ENCODE measurements at regions not wholly inside any gene's neighbourhood (a gene's known extent, or its start where the extent isn't known, plus 50 kb on each side); places are given as distances from the start of the nearest gene placed in this dataset.

DNA sequence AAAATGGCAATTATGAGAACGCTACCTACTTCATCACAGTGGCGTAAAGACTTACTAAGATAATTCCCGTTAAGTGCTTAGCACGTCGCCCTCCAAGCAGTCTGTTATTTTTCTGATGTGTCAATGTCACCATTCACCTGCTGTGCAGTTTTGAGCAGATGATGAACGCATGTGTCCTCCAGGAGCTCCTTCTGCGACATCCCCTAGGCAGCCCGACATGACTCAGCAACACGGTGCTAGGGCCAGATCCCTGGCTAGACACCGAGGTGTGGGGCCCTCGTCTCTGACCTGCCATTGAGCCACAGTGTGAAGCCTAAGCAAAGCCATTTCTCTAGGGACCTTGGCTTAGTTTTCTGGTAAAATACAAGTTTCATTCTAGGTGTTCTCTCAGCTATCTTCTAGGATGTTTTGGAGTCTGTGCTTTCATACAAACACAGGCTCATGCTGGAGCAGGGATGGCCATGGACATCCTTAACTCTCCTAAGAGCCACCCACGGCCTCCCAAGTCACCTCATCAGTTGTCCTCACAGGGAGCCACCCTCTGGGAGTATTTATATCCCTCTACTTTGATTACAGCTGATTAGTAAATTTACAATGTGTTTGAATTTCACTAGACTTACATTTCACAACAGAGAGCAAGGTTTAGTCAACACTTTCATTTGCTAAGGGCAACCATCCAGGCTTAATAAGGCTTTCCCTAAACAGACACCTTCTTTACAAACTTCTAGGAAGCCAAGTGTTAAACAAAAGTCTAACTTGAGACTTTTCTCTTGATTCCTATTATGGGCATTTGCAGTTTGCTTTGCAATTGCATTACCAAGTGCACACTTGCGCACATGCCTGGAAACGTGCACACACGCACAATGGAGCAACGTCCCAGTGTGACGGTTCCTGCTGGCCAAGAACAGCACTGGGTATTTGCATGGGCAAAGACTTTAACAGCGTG, 376.8 kb upstream of the ID2 start:
- no peaks in the 10 kb centered on the region for H3K36me3 ChIP-seq (ENCODE audit: control insufficient read depth in 2 of 2, insufficient read depth in 2 of 2, low read length in 2 of 2)
- no peak overlapping the region for H3K4me3 ChIP-seq (ENCODE audit: low read length in 2 of 2)
- H3K27me3 ChIP-seq (ENCODE audit: control insufficient read depth in 1 of 2, insufficient read depth in 2 of 2, low read length in 2 of 2): no peaks in the 10 kb centered on the region
- H3K9me3 ChIP-seq (ENCODE audit: control insufficient read depth in 2 of 2, low read length in 2 of 2): no peaks in the 10 kb centered on the region
- H3K9ac ChIP-seq (ENCODE audit: low read length in 2 of 2): no peak overlapping the region
- H3K27ac ChIP-seq (ENCODE audit: low read length): peak overlapping the region; percentile 12
- H3K4me1 ChIP-seq (ENCODE audit: control insufficient read depth, insufficient read depth, low read length): peaks cover 19% of the 10 kb centered on the region

DNA sequence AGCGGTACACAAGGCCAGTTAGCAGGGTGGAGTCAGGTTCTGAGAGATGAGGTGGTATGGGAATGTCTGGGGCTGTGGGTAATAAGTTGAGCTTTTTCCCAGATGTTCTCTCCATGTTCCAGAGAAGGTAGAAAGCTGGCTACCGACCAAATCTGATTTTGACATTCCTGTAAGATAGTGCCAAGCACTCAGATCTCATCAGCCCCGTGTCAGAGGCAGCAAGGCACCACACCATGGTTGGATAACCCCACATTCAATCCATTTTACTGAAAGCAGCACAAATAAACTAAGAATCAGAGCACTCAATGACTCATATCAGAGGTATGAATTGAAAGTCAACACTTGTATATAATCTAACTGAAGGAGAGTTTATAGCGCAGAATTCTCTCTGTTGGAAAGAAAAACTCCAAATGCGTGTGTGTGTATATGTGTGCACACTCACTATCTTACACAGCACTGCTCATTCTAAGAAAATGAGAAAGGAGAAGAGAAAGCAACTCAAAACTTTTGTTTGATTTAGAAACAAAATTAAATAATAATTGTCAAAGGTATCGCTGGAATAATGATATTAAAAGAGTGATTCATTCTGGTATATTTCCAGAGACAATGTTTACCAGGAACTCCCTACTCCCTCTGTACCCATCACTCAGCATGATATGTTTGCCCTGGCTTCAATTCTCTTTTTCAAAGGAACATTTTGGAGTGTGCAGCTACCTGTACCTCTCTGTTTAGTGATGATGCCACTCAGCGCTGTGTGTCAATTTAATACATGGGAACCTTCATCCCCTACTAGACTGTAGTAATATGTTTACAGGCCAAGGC, 375.1 kb upstream of the ID2 start:
- peaks cover 21% of the 10 kb centered on the region for H3K4me1 ChIP-seq (ENCODE audit: control insufficient read depth, insufficient read depth, low read length)

DNA sequence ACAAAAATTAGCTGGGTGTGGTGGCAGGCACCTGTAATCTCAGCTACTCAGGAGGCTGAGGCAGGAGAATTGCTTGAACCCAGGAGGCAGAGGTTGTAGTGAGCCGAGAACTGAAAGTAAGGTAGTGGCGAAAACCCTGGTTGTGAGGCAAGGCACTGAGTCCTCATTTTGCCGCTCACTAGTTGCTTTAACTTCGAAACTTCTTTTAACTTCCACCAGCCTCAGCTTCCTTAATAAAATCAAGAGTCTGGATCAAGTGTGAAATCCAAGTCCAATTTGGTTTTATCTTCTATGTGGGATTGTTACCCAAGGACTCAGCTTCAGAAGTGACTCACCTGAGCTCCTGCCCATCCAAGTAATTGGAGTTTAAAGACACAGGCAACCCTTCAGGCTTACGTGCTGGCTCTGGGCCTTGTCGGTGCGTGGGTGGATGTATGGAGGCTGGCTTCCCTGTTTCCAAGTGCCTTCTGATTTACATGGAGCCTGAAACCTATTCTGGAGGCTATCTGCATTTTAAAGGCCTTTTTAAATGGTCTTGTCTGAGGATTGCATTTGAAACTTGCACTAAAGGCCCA, 374.2 kb upstream of the ID2 start:
- Histone ChIP-seq H3K4me3 (ENCODE audit: low read length in 2 of 2) (no peak overlapping the region), H3K9ac (ENCODE audit: low read length in 2 of 2) (no peak overlapping the region), H3K27me3 (ENCODE audit: control insufficient read depth in 1 of 2, insufficient read depth in 2 of 2, low read length in 2 of 2) (no peaks in the 10 kb centered on the region), H3K9me3 (ENCODE audit: control insufficient read depth in 2 of 2, low read length in 2 of 2) (no peaks in the 10 kb centered on the region), H3K36me3 (ENCODE audit: control insufficient read depth in 2 of 2, insufficient read depth in 2 of 2, low read length in 2 of 2) (no peaks in the 10 kb centered on the region), H3K4me1 (ENCODE audit: control insufficient read depth, insufficient read depth, low read length) (peaks cover 13% of the 10 kb centered on the region), H3K27ac (ENCODE audit: low read length) (no peak overlapping the region)

More for the DNA sequence above, 375.1 kb upstream of the ID2 start:
- Histone ChIP-seq H3K9ac (ENCODE audit: low read length in 2 of 2) (no peak overlapping the region), H3K36me3 (ENCODE audit: control insufficient read depth in 2 of 2, insufficient read depth in 2 of 2, low read length in 2 of 2) (no peaks in the 10 kb centered on the region), H3K9me3 (ENCODE audit: control insufficient read depth in 2 of 2, low read length in 2 of 2) (no peaks in the 10 kb centered on the region), H3K4me3 (ENCODE audit: low read length in 2 of 2) (no peak overlapping the region), H3K27ac (ENCODE audit: low read length) (no peak overlapping the region), H3K27me3 (ENCODE audit: control insufficient read depth in 1 of 2, insufficient read depth in 2 of 2, low read length in 2 of 2) (no peaks in the 10 kb centered on the region)

DNA sequence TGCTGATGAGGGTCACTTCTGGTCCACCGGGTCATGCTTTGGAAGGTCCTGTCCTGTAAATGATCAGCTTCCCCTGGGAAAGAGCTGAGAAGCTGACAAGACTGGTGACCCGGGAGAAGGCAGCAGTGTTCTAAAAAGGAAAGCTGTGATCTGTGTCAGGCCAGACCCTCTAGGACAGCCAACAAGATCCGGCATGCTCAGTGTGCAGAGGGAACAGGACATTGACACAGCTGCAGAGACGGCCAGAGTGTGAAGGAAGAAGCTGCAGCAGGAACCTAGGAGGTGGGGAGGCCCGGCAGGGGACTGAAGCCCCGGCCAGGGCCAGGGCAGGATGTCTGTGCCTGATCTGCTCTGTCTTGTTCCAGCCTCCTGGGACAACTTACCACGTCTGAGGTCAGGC, 372.7 kb upstream of the ID2 start:
- Histone ChIP-seq H3K9ac (ENCODE audit: low read length in 2 of 2) (no peak overlapping the region), H3K4me1 (ENCODE audit: control insufficient read depth, insufficient read depth, low read length) (peaks cover 15% of the 10 kb centered on the region), H3K27ac (ENCODE audit: low read length) (no peak overlapping the region), H3K4me3 (ENCODE audit: low read length in 2 of 2) (no peak overlapping the region), H3K36me3 (ENCODE audit: control insufficient read depth in 2 of 2, insufficient read depth in 2 of 2, low read length in 2 of 2) (no peaks in the 10 kb centered on the region), H3K27me3 (ENCODE audit: control insufficient read depth in 1 of 2, insufficient read depth in 2 of 2, low read length in 2 of 2) (no peaks in the 10 kb centered on the region), H3K9me3 (ENCODE audit: control insufficient read depth in 2 of 2, low read length in 2 of 2) (no peaks in the 10 kb centered on the region)

DNA sequence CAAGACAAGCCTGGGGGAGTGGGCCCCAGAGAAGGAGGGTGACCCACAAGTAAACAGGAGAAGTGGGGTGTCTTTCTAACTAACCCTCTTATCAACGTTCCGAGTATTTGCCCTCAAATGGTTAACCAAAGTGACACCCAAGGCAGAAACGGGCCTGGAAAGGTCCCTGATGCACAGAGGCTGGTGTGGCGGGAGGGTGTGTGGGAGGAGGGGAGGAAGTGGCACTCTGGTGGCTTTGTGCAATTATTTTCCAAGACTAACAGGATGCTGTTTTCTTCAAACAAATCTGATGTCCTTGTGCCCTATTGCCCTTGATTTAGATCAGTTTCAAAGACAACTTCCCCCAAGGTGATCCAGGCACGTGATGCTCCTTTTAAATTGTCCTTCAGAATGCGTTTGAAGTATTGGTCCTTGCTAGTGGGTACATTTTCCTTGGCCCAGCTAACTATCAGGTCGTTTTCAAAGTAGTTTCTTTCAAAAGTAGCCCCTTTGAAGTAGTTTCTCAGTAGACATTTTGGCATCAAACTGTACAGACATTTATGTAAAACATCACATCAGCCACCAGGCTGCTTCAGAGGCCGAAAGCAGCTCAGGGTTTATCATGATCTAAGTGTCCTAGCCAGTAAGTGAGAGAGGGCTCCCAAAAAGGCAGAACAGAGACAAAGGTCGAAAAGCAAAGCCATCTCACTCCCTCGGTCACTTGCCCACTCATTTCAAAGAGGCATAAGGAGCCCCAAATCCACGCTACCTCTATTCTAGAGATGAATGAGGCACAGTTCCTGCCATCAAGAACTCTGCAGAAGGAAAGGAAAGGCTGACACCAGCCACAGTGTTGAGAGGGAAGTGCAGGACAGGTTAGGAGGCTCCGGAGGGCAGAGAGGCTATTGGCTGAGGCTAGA, 371.1 kb upstream of the ID2 start:
- Histone ChIP-seq H3K4me3 (ENCODE audit: low read length in 2 of 2) (no peak overlapping the region), H3K4me1 (ENCODE audit: control insufficient read depth, insufficient read depth, low read length) (peaks cover 19% of the 10 kb centered on the region), H3K36me3 (ENCODE audit: control insufficient read depth in 2 of 2, insufficient read depth in 2 of 2, low read length in 2 of 2) (no peaks in the 10 kb centered on the region), H3K27me3 (ENCODE audit: control insufficient read depth in 1 of 2, insufficient read depth in 2 of 2, low read length in 2 of 2) (no peaks in the 10 kb centered on the region), H3K27ac (ENCODE audit: low read length) (no peak overlapping the region), H3K9ac (ENCODE audit: low read length in 2 of 2) (no peak overlapping the region), H3K9me3 (ENCODE audit: control insufficient read depth in 2 of 2, low read length in 2 of 2) (no peaks in the 10 kb centered on the region)

DNA sequence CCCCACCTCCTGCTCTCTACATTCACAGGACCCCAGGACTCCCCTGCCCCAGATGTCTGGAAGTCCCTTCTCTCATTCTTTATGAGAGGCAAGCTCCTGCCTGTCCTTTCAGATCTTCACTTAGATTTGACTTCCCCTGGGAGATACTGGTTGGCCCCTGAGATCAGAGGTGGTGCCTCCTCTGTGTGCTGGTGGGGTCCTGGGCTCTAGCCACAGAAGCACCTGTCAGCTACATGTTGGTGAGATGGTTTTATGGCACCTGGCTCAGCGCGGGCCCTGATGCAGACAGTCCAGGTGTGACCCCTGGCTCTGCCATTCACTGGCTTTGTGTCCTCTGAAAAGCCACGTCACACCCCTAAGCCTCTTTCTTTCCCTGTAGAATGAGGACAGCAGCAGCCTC, 369.6 kb upstream of the ID2 start:
- no peak overlapping the region for H3K4me3 ChIP-seq (ENCODE audit: low read length in 2 of 2)
- no peak overlapping the region for H3K9ac ChIP-seq (ENCODE audit: low read length in 2 of 2)
- no peaks in the 10 kb centered on the region for H3K27me3 ChIP-seq (ENCODE audit: control insufficient read depth in 1 of 2, insufficient read depth in 2 of 2, low read length in 2 of 2)
- no peak overlapping the region for H3K27ac ChIP-seq (ENCODE audit: low read length)
- no peaks in the 10 kb centered on the region for H3K9me3 ChIP-seq (ENCODE audit: control insufficient read depth in 2 of 2, low read length in 2 of 2)
- no peaks in the 10 kb centered on the region for H3K36me3 ChIP-seq (ENCODE audit: control insufficient read depth in 2 of 2, insufficient read depth in 2 of 2, low read length in 2 of 2)
- peaks cover 17% of the 10 kb centered on the region for H3K4me1 ChIP-seq (ENCODE audit: control insufficient read depth, insufficient read depth, low read length)

GRCh38 chr2:8312861-8313830, 368.7 kb upstream of the ID2 start:
- Histone ChIP-seq H3K4me1 (ENCODE audit: control insufficient read depth, insufficient read depth, low read length) (peaks cover 15% of the 10 kb centered on the region), H3K27me3 (ENCODE audit: control insufficient read depth in 1 of 2, insufficient read depth in 2 of 2, low read length in 2 of 2) (no peaks in the 10 kb centered on the region), H3K36me3 (ENCODE audit: control insufficient read depth in 2 of 2, insufficient read depth in 2 of 2, low read length in 2 of 2) (no peaks in the 10 kb centered on the region), H3K9me3 (ENCODE audit: control insufficient read depth in 2 of 2, low read length in 2 of 2) (no peaks in the 10 kb centered on the region), H3K9ac (ENCODE audit: low read length in 2 of 2) (no peak overlapping the region), H3K27ac (ENCODE audit: low read length) (no peak overlapping the region), H3K4me3 (ENCODE audit: low read length in 2 of 2) (no peak overlapping the region)

- Histone ChIP-seq H3K36me3 (ENCODE audit: control insufficient read depth in 2 of 2, insufficient read depth in 2 of 2, low read length in 2 of 2) (no peaks in the 10 kb centered on the region), H3K4me1 (ENCODE audit: control insufficient read depth, insufficient read depth, low read length) (peaks cover 14% of the 10 kb centered on the region), H3K27me3 (ENCODE audit: control insufficient read depth in 1 of 2, insufficient read depth in 2 of 2, low read length in 2 of 2) (no peaks in the 10 kb centered on the region), H3K4me3 (ENCODE audit: low read length in 2 of 2) (no peak overlapping the region), H3K9me3 (ENCODE audit: control insufficient read depth in 2 of 2, low read length in 2 of 2) (no peaks in the 10 kb centered on the region), H3K27ac (ENCODE audit: low read length) (no peak overlapping the region), H3K9ac (ENCODE audit: low read length in 2 of 2) (no peak overlapping the region)
Measured at GRCh38 chr2:8314063-8314462, 367.8 kb upstream of the ID2 start.

DNA sequence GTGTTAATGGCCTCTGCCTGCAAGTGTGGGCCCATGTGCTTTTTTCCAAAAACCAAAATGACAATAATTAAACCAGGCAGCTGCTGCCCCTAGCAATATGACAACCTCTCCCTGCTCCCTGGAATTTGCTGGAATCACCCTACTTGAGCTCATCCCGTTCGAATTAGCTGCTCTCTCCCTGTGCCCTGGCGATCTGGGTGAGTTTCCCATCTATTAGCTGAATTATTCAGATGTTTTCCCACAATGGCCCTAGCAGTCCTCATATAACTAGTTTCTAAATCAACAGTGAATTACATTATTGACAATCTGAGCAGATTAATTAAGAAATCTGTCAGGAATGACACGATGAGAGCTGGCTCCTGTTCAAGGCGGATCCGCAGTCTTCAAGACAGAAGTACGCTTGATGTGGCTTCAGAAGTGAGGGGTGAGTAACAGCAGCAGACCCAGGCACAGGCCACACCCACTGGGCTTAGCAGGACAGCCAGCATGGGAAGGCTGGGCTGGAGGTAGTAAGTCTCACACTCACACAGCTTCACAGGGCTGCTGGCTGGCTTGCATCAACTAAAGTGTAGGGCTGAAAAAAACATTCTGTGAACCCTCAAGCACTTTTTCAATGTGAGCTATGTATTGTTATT, 366.2 kb upstream of the ID2 start:
- H3K4me3 ChIP-seq (ENCODE audit: low read length in 2 of 2): no peak overlapping the region
- no peak overlapping the region for H3K27ac ChIP-seq (ENCODE audit: low read length)
- H3K9me3 ChIP-seq (ENCODE audit: control insufficient read depth in 2 of 2, low read length in 2 of 2): no peaks in the 10 kb centered on the region
- peaks cover 14% of the 10 kb centered on the region for H3K4me1 ChIP-seq (ENCODE audit: control insufficient read depth, insufficient read depth, low read length)
- no peak overlapping the region for H3K9ac ChIP-seq (ENCODE audit: low read length in 2 of 2)
- no peaks in the 10 kb centered on the region for H3K36me3 ChIP-seq (ENCODE audit: control insufficient read depth in 2 of 2, insufficient read depth in 2 of 2, low read length in 2 of 2)
- H3K27me3 ChIP-seq (ENCODE audit: control insufficient read depth in 1 of 2, insufficient read depth in 2 of 2, low read length in 2 of 2): no peaks in the 10 kb centered on the region

All from stomach smooth muscle (tissue), 2 donors.